DMS53 (cell line): ENCODE measurements at regions not wholly inside any gene's neighbourhood (a gene's known extent, or its start where the extent isn't known, plus 50 kb on each side); places are given as distances from the start of the nearest gene placed in this dataset.
A peak's percentile ranks its signal among the peaks of the same experiment; 100 is the strongest.

Source experiments
- DNase-seq: peaks from one replicate; lab custom pipeline; 2025; lab: John Stamatoyannopoulos, UW

DNA sequence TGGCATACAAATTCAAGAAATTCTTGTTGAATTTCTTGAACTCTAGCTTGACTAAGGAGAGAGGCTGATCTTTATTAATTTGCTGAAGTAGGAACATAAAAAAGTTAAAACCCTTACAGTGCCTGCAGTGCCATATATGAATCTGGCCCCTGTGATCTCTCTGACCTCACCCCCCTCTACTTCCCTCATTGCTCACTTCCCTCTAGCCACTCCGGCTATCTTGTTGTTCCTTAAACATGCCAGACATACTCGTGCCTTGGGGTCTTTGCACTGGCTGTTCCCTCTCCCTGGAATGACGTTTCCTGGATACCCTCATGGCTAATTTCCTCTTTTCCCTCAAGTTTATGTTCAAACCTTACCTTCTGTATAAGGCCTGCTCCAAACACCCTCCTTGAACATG, 246.3 kb upstream of the SIX2 start:
- no peak for DNase-seq

DNA sequence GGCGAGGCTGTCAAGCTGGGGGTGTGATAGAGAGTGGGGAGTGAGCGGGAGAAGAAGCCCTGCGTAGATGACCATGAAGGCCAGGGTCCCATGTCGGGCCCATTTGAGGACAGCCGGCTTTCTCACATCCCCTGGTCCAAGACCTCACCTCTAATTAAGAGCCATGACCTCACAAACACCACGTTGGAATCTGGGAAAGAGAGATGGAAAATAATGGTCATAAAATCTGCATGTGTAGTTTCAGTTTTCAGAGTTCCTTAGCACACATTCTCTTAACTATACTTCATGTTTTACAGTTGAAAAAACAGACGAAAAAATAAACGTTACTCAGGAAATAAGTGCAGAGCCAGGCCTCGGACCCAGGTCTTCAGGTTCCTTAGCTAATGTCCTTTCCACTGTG, 244.8 kb upstream of the SIX2 start:
- DNase-seq, result no peak

DNA sequence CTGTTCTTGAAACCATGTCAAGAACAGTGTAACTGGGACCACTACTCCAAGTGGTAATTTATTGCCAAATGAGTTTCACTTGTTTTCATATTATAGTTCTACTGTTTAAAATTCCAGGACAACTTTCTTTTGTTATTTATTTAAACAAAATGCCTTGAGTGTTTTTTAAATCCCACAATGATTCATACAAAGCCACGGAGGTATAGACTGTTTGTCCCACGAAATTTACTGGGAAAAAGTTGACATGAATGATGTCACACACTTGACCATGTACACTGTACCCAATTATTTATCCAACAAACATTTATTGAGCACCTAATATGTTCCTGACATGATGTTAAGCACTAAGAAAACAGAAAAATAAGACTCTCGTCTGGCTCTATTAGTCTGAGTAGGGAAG, 243.9 kb upstream of the SIX2 start:
- DNase-seq, result no peak

DNA sequence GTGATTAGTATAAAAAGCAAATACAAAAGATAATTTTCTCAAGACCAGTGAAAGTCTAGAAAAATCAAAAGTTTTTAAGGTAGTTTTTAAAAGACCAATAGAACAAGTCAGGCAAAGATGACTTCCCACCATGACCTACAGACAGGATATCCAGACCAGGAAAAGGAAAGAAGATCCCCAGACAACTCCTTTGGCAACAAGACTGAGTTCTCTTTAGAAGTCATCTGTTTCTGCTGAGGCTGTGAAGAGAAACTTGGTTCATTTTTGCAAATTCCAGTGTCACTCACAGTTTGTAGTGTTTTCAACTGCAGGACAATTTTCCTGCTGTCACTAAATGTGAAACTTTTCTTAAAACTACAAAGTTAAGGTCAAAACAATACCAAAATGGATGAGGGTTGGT, 240.9 kb upstream of the SIX2 start:
- no peak for DNase-seq

DNA sequence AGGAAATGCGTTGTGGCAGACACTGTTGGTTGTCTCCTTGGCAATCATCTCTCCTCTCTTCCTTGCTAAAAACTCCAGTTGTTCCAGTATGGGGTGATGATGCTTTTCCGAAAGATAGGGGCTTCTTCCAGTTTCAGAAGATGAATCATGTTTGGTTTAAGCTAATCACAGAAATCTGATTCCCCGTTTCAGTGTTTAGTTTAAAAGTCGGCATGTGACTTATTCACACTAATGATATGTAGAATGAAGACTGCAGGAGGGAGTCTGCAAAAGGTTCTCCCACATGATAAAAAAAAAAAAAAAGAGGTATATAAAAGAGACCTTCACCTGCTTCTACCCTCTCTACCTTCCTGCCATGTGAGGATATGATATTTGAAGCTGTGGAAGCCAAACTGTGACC, 239.0 kb upstream of the SIX2 start:
- no peak for DNase-seq

DNA sequence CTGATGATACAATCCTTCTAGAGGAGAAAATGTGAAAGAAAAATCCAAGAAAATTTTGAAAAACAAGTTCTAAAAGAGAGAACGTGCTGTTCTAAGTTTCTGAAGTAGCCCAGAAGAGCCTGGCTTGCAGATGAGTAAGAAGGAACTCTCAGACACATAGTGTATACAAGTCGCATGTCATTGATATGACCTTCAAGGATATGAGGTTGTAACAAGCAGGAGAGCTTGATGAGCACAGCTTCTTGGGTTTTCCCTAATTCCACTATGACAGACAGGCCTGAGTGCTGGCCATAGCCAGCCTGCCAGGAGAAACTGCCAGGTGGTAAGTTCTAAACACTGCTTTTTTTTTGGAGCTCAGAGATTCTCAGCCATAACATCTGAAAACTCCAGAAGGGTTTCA, 235.7 kb upstream of the SIX2 start:
- no peak for DNase-seq

DNA sequence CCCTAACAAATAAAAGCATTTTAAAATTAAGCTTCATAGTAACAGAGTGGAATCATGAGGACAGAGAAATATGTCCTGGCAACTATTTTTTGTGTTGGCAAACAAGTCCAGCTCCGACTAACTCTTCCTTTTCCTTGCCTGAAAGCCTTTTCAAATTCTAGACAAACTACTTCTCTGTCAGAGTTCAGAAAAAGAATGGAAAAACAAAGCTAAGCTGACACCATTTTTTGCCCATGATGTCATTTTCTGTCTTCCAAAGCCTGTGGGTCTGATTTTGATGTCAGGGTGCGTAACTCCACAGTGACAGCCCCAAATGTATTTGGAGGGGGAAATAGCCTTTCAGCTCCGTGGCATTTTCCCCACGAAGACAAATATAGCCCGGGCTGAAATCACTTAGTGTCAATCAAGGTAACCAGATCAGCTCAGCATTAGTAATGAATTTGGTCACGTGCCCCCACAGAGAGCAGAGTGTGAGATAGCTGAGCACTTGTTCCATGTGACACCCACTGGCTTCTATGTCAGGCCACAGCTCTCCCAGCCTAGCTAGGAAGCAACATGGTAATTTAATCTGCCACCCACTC, 233.0 kb upstream of the SIX2 start:
- peak; percentile 70 for DNase-seq

DNA sequence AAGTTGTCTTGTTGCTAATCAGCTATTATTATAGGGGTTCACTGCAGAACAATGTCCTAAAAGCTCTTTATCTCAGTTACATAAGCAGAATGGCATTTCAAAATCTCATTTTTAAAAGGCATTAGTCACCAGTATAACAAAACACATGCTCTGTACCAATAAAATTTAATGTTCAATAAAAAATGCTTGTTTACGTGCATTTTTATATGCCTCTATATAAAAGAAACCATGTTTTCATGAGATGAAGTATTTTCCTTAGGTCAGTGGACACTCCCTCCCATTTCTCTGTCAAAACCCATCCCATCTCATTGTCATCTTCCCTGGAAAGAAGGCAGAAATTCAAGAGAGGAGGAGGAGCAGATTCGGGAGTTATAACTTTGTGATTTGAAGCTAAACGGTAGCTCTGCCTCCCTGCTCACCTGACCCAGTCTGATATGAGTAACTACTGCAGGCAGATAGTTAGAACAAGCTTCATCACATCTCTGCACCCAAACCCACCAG, 231.9 kb upstream of the SIX2 start:
- DNase-seq, result no peak

DNA sequence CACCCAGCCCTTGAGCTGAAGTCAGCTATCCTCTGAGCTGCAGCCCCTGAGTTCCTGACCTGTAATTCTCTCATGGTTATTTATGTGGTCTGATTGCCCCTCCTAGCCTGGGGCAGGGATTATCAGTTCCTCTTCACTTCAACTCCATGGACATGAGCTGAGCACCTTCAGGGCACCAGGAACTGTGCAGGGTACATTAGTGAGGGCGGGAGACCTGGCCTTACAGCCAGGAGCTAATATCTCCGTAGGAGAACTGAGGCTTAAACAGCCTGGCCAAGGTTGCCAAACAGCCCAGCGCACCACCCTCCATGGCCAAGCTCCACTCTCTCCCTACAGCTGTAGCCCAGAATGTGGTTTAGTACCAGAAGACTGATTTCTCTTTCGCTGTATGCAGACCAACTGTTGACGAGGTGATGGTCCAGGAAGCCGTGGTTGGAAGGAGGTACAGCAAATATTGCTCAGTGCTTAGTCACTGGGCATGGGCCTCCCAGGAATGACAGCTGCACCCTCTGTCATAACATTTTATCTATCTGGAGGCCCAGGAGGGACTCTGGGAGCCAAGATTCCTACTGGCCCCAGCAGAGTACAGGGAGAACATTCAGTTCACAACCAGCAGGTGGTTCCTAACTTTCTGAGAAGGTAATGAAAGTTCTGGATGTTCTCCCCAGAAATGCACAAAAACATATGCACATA, 228.7 kb upstream of the SIX2 start:
- DNase-seq, result peak; percentile 95

DNA sequence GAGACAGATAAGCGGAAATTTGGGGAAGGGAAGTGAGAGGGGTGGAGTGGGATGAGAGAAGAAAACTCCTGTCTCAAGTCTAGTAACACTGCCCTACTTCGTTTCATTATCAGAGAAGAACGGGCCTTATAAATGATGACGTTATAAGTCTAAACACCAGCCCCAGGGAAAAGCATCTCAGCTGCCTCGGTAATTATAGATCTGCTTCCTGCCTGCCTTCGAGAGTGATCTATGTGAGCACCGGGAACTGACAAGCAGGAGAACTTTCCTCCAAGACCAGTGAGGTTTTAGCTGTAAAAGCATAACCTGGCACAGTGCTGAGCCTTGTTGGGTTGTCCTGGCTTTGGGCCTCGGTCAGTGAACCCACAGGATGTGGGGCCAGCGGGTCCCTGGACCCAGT, 227.9 kb upstream of the SIX2 start:
- peak; percentile 22 for DNase-seq

DNA sequence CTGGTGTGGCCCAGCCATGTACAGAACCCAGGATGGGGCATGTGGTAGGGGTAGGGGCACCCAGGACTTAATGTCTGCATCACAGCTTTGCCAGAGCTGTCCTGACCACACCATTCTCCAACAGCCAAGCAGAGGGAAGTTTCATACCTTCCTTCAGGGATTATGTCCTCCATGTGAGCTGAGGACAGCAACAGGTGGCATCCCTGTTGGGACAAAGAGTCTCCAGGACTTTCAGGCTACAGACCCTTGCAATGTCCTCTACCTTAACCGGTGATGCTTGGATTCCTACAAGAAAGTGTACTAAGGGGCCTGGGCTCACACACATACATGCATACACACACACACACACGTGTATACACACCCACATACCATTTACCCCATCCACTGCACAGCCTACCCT, 227.0 kb upstream of the SIX2 start:
- DNase-seq, result no peak

DNA sequence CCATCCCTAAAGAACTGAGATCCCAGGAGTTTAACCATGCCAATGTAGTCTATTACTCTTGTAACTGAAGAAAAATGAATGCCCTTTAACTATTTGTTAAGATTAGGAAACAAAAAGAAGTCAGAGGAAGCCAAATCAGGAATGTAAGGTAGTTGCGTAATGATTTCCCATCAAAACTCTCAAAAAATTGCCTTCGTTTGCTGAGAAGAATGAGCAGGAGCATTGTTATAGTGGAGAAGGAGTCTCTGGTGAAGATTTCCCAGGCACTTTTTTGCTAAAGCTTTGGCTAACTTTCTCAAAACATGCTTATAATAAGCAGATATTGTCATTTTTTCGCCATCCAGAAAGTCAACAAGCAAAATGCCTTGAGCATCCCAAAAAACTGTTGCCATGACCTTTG, 224.0 kb upstream of the SIX2 start:
- no peak for DNase-seq

DNA sequence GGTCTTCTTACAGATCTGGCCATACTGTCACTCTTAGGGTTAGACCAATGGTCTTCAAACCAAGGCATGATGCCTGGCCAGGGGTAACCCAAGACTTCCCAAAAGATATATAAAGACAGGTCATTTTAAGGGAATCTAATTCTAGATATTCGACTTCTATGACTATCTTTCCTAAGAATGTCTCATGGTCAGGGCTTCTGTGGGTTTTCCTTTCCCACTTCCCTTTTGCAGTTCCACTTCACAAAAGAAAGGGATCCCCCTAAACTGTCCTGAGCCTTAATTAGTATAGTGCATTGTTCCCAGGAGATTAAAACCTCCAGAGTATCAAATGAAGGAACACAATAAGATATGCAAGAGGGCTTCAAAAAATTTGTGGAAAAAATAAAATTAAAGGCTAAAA, 223.6 kb upstream of the SIX2 start:
- no peak for DNase-seq

DNA sequence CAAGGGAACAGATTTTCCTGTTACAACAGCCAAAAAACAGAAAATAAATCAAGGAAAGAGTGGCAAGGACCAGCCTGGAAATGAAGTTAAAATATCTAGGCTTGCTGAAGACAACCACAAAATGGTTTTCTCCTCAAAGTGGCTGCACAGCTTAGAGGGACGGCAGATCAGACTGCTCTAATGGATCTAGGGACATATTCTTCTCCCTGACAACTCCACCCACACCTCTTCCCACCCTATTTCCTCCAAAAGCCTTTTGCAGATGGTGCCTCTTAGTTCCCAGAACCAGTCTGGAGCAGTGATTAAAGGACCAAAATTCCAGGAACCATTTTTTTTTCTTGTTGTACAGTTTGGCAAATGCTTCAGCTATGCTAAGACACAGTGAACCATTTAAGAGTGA, 220.2 kb upstream of the SIX2 start:
- no peak for DNase-seq

DNA sequence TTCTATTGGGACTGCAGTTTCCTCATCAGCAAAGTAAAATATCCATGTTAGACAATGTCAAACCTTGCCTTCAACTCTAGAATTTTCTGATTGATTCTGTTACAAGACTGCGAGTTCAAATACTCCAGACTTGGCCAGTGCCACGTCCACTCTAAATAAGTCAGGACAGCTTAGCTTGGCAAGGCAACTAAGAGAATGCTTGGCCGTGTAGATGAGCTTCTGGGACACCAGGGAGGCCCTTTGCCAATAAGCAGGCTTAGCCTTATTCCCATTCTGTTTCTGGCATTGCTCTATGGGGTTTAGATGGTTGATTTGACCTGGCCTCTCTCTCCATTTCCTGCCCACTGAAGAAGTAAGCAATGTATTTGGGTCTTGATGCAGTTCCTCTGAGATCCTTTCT, 218.1 kb upstream of the SIX2 start:
- no peak for DNase-seq

DNA sequence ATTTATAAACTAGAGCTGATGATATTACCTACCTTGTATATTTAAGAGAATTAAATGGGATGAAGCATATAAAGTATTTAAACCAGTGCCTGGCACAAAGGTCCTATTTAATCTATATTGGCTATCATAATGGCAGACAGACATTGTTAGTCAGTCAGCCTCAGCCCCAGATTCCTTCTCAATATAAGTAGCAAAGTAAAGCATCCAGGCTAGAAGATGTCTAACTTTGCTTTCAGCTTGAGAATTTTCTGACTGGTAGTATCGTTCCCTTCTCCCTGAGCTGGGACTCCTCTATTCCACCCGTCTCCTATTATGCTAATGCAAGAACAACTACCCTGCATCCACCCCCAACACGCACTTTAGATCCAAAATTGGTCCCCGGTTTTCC, 215.7 kb upstream of the SIX2 start:
- DNase-seq, result no peak

DNA sequence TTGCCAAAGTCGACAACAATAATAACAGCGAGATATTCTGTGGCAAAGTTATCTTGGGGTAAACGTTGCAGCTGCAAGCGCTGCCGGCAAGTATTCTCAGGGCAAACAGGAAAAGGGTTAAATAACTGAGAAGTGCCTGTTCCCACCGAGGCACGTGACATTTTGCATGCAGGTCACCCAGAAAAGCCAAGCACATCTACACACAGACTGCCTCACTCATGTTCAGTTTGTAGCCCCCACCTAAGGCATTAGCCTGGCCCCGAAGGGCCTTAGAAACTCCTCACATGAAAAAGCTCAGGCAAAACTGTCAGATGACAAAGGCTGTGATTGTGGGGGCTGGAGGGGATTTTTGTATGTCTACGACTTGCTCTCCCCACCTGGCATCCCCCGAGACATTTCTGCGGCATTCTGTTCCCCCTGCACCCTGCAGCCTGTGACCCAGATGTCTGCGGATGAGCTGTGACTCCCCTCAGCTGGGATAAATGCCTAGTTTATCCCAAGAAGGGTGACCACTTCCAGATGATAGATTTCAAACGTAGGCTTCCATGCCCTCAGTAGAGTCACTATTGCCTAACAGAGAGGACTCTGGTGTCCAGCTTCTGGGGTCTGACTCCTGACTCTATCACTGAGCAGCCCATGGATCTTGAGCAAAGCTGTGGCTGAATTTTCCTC, 215.2 kb upstream of the SIX2 start:
- DNase-seq, result no peak

DNA sequence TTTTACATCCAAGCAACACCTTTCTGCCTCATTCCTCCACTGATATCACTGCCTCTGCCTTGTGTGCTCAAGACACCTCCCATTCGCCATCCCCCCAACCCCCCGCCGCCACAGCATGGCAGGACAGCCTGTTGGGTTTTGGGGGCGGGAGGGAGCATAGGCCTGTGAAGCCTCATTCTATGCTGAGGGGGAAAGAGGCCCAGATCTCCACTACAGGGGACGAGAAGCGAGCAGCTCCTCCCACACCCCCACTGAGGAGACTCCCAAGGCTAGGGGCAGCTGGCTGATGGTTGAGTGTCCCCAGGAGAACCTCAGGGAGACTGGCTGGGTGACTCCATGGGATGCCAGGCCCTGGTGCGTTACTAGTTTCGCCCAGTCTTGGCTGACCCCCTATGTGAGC, 214.3 kb upstream of the SIX2 start:
- no peak for DNase-seq

DNA sequence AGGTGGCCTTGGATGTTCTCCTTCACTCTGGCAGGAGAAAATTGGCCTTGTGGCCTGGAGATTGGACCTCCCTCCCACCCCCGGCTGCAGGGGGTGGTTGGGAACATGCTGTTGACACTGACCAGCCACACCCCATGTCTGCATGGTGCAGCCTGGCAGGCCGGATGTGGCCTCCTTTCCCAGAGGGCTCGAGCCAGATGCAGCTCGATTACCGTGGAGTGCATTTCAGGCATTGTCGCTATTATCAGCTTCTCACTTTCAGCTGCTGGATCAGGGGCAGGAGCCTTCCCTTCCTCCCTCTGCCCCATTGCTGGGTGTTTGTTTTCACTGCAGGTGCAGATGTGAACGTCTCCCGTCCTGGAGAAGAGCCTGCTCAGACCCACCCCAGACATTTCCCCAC, 211.0 kb upstream of the SIX2 start:
- peak; percentile 92 for DNase-seq

DNA sequence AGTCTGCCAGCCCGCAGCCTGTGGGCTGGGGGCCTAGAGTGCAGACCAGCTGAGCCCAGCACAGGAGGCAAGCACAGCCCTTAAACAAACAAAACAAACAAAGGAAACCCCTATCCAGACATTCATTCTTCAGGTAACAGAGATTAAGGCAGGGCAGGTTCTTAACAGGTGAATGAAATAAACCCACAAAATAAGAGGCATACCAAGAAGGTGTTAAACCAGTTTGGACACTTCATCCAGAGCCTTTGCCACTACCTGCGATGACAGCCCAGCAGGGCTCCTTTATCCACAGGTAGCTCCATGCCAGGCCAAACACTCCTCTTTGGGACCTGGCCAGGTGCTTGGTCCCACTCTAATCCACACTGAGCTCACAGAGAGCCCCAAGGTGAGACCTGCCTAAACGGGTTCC, 209.7 kb upstream of the SIX2 start:
- DNase-seq, result peak; percentile 88

DNA sequence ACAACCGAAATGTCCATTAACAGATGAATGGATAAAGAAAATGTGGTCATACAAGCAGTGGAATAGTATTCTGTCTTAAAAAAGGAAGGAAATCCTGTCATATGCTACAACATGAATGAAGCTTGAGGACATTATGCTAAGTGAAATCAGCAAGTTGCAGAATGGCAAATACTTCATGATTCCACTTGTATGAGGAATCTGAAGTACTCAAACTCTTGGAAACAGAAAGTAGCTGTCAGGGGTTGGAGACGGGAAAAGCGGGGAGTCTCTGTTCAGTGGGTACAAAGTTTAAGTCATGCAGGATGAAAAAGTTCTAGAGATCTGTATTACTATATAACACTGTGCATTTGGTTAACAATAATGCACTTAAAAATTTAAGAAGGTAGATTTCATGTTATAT, 209.0 kb upstream of the SIX2 start:
- no peak for DNase-seq

DNA sequence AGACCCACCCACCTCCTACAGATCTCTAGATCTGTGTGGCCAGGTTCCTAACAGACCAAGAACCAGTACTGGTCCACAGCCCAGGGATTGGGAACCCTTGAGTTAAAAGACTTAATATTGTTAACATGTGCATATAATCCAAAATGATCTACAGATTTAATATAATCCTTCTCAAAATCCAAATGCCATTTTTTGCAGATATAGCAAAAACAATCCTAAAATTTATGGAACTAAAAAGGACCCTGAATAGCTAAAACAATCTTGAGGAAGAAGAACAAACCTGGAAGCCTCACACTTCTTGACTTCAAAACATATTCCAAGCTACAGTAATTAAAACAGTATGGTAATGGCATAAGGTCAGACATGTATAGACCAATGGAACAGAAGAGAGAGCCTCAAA, 206.9 kb upstream of the SIX2 start:
- DNase-seq, result no peak

DNA sequence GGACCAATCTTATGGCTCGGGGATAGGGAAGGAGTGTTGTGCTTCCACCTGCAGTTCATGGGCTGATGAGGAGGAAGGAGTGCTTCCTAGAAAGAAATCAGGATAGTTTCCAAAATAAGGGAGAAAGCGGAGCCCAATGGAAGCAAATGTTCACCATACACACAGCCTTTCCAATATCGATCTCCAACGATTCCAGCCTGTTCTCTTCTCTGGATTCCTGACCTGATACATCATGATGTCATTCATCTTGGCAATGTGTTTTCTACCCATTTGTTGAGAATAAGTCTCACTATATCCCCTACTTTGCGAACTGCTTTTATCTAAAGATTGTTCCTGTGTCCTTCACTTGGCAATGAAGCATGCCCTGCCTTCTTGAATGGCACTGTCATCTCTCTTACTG, 205.3 kb upstream of the SIX2 start:
- no peak for DNase-seq
